NCI-H510A (cell line): ENCODE measurements at regions not wholly inside any gene's neighbourhood (a gene's known extent, or its start where the extent isn't known, plus 50 kb on each side); places are given as distances from the start of the nearest gene placed in this dataset.
"Not testable (repeated sequence)": the region's sequence is repeated elsewhere in the genome, so short reads cannot be mapped to it uniquely, and the experiment has no call there.

ENCODE experiments used
- DNase-seq: peaks from one replicate; lab custom pipeline; 2025; lab: John Stamatoyannopoulos, UW

DNA sequence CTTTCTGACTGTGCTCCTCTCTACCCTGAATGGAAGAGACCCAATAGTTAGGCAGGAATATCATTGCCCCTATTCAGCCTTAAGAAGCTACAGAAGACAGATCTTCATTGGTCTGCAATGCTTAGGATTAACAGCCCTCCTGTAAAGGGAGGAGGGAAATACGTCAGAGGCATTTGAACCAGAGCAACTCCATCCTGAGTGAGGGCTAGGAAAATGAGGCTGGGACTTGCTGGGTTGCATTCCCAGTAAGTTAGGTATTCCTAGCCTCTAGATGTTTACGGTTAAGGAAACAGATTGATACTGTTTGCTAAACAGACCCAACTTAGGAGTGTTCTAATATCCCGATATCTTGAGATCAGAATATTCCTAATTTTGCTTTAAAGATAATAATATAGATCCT is 63.5 kb downstream of the PCDH18 start:
- no peak for DNase-seq

- no peak for DNase-seq
Observed at GRCh38 chr4:137467537-137467936, 64.8 kb downstream of the PCDH18 start.

DNA sequence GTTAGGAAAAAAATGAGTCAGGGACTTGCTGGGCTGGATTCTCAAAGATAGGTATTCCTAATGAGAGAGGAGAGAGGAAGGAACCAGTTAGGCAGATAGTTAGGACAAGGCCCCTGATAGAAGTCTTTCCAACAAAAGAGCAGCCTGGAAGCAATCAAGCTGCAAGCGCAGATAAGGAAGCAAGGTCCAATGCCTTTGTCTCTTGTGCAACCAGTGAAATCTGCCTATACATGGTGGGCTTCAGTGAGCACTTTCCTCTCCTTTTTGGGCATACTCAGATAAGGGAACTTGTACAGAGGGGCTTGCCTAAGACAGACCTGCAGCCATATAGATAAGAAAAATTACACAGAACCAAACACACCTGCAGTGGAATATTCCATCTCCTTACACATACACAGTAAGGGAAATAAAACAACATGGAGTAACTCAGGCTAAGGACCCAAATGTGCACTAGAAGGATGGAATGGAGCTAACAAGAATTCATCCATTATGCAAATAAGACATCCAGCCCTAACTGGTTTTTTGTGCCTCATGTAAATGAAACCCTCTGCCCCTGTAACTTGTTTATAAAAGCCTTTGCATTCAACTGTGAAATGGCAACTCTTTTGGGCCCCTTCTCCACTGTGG is 68.8 kb downstream of the PCDH18 start:
- no peak for DNase-seq

GRCh38 chr4:137455647-137456321 is 76.5 kb downstream of the PCDH18 start:
- DNase-seq, result no peak

DNA sequence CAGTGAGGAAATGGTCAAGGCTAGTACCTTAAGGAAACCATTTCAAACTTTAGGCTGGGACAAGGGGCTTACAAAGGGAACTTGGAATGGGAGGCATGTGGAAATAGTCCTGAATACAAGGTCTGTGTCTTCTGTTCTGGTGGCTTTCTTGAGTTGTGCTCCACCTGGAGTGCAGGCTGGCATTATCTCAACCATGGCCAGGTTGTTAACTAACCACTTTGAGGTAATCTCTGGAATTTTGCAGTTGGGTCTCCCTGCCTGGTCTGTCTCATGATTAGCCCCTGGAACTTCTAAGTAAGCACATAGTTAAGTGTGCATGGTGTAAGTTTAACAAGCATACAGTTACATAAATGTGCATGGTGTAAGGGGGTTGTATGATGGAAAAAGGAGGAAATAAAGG is 77.5 kb downstream of the PCDH18 start:
- DNase-seq, result no peak

GRCh38 chr4:137452799-137453198 is 79.5 kb downstream of the PCDH18 start:
- DNase-seq, result no peak

DNA sequence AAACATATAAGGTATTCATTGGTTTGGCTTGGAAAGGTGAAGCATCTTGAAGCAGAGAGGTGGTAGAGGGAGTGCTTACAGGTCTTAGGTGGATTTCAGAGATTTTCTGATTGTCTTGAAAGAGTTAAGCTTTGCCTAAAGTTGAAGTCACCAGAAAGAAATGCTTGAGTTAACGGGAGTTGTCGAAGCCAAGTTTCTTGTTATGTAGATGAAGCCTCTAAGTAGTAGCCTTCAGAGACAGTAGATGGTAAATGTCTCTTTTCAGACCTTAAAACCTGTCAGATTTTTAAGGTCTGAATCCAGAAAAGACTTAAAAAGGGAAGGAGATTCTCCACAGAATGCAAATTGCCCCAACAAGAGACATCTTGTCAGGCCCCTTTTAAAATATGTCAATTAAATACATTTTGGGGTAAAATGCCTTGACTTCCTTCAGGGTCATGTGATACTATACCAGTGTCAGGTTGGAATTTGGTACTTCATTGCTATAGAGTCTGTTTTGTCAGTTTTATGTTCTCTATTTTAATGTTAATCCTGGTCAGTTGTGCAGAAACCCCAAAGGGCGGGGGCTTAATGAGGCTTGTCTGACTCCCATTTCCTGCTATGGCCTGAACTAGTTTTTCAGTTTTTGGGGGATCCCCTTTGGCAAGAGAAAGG is 81.0 kb downstream of the PCDH18 start:
- no peak for DNase-seq

- no peak for DNase-seq
Observed at GRCh38 chr4:137448402-137448801, 83.9 kb downstream of the PCDH18 start.

DNA sequence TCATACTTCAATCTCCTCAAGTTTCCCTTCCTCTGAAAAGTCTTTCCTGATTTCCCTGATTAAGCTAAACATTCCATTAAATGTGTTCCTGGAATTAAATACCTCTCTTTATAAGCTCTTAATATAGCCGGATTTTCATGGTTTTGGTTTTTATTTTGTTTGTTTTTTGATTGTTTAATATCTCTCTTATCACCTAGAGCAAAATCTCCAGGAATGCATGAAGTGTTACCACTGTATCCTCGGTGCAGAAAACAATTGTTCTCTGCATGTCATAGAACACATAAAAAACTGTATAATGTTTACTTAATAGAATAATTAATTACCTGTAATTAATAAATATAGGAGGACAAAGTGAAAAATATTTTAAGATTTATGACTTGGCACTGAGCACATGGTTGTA is 86.2 kb downstream of the PCDH18 start:
- DNase-seq, result no peak

DNA sequence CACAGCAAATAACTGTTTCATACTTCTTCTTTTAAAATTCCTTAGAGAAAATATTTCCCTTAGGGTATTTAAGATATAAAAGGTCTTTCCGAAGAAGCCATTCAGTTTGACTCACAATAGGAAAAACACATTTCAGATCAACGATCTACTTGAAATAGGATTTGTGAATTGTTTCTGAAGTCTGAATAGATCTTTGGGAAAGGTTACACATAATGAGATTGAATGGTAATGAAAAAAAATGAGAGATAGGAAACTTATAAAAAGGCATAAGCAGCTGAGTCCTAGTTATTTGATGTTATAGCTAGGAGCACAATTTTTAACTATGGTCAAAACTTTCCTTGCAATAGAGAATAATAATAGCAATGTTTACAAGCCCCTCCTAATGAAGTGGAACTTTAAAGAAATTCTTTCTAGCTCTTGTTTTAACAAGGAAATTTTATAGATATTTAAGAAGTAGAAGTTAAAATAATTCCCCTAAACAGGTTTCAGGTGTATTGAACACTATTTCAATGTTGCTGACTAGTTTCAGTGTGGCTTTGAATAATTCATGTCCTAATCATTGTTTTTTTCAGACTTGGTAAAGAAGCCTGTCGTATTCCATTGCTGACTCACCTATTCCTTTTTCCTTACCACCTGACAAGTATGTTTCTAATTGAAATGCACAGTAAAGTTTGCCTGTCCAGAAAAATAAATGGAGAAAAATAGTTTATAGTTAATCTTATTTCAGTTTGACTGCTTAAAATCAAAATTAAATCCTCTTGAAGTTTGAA is 89.1 kb downstream of the PCDH18 start:
- no peak for DNase-seq

GRCh38 chr4:137432446-137433311 is 99.6 kb downstream of the PCDH18 start:
- no peak for DNase-seq

GRCh38 chr4:137430171-137430570 is 102.1 kb downstream of the PCDH18 start:
- no peak for DNase-seq

DNA sequence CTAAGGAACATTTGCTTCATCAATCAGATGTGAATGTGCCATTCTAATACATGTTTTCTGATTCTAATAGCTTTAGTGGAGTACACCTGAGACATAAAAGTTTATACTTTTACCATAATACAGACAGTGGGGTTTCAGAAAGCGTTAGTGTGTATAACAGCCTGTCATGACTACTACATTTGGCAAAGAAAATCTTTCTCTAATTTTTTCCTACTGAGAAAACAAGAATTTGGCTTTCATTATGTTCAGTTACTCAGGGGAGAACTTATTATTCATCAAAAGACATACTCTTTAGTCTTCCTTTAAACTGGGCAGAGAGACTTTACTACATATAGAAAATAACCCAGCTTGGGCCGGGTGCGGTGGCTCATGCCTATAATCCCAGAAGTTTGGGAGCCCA is 104.9 kb downstream of the PCDH18 start:
- no peak for DNase-seq

GRCh38 chr4:137425281-137425680 is 107.0 kb downstream of the PCDH18 start:
- DNase-seq, result no peak

DNA sequence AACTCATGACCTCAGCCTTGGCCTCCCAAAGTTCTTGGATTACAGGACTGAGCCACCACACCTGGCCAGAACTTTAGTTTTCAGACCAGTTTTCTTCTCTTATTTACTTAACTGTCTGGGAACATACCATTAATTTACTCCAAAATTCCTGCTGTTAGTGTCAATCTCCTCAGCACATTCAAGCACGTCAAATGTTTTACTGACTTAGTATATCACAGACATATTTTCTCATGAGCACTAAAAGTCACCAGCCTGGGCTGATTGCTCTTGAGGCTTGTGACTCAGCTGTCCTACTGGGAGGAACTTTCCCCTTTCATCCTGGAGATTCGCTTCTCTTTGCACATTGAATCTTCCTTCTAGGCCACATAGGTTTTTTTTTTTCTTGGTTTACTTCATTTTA is 109.6 kb downstream of the PCDH18 start:
- no peak for DNase-seq

GRCh38 chr4:137421796-137422195 is 110.5 kb downstream of the PCDH18 start:
- no peak for DNase-seq

- DNase-seq, result no peak
Observed at GRCh38 chr4:137420901-137421396, 111.3 kb downstream of the PCDH18 start.

- DNase-seq, result no peak
Observed at GRCh38 chr4:137417676-137418075, 114.6 kb downstream of the PCDH18 start.

DNA sequence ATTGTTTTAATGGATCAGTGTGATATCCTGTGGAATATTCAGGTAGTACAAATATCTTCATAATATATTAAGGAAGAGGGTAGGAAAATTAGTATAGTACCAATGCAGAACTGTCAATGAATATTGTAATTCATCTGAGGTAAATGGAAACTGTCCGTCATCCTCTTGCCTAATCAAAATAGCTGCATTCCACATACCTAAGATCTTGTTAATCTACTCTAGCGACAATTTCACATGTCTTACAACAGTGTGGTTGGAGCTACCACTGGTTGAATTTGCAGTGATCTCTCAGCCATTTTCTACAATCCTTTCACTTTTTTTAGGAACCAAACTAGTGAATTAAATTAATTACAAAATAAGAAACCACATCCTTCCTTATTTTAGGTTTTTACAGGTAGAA is 117.5 kb downstream of the PCDH18 start:
- no peak for DNase-seq

- DNase-seq, result no peak
Observed at GRCh38 chr4:137408527-137409177, 123.6 kb downstream of the PCDH18 start.

DNA sequence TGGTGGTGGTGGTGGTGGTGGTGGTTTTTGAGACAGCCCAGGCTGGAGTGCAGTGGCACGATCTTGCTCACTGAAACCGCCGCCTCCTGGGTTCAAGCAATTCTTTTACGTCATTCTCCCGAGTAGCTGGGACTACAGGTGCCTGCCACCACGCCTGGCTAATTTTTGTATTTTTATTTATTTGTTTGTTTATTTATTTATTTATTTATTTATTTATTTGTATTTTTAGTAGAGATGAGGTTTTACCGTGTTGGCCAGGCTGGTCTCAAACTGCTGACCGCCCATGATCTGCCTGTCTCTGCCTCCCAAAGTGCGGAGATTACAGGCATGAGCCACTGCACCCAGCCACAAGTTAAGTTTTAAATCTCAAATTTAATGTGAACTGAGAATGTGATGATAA is 126.5 kb downstream of the PCDH18 start:
- not testable (repeated sequence) for DNase-seq
